Naive thymus-derived CD4-positive, alpha-beta T cell (primary cell): ENCODE measurements at regions not wholly inside any gene's neighbourhood (a gene's known extent, or its start where the extent isn't known, plus 50 kb on each side); places are given as distances from the start of the nearest gene placed in this dataset.
"Not testable (repeated sequence)": the region's sequence is repeated elsewhere in the genome, so short reads cannot be mapped to it uniquely, and the experiment has no call there.

Experiments
- ATAC-seq: fragments of 150-1000 bp; cut with Tn5 transposase; 2 replicates; pipeline ENCODE4 v1.10.0; 2021; ENCODE audit warnings: mild to moderate bottlenecking, moderate library complexity
- CTCF ChIA-PET: fragments of 350-600 bp; sonication (Branson Sonifier 250); formaldehyde crosslinking; loops from one replicate; lab custom pipeline; 2021; ENCODE audit warnings: antibody characterized with exemption; lab: Charles Lee
- POLR2A ChIA-PET: fragments of 350-600 bp; sonication (Branson Sonifier 250); formaldehyde crosslinking; loops from one replicate; lab custom pipeline; 2021; ENCODE audit warnings: antibody characterized with exemption, inconsistent platforms; lab: Charles Lee
- DNase-seq, 9 donors: peaks; one replicate each; pipeline versions ENCODE4 v3.0.0 to v3.0.0-alpha.2; 2020 to 2022; ENCODE audit warnings: mixed read lengths in 1 of 9
- H3K27ac ChIP-seq: one replicate; pipeline ENCODE4 v1.7.0; 2013; ENCODE audit warnings: mild to moderate bottlenecking, low read depth, low read length, moderate library complexity
- H3K27me3 ChIP-seq, 2 donors: one replicate each; pipeline ENCODE4 v1.7.0; 2013; ENCODE audit warnings: low read length in 2 of 2, mild to moderate bottlenecking in 2 of 2, moderate library complexity in 2 of 2; ENCODE audit not compliant: control insufficient read depth in 2 of 2, insufficient read depth in 2 of 2
- H3K36me3 ChIP-seq, 3 experiments: 1 replicate in 2 of 3; 2 replicates in 1 of 3; pipeline ENCODE4 v1.7.0; 2013; ENCODE audit warnings: low read length in 3 of 3, mild to moderate bottlenecking in 3 of 3, moderate library complexity in 1 of 3; ENCODE audit not compliant: insufficient read depth in 3 of 3, control insufficient read depth in 2 of 3
- H3K4me1 ChIP-seq, 2 donors: one replicate each; pipeline ENCODE4 v1.7.0; 2013; ENCODE audit warnings: low read length in 2 of 2, mild to moderate bottlenecking in 2 of 2, moderate library complexity in 1 of 2; ENCODE audit not compliant: control insufficient read depth in 2 of 2, insufficient read depth in 2 of 2
- H3K4me3 ChIP-seq: 2 replicates; pipeline ENCODE4 v1.7.0; 2013; ENCODE audit warnings: mild to moderate bottlenecking, low read length
- H3K9me3 ChIP-seq, 3 experiments: 1 replicate in 2 of 3; 2 replicates in 1 of 3; pipeline ENCODE4 v1.7.0; 2013; ENCODE audit warnings: low read length in 3 of 3; ENCODE audit not compliant: control insufficient read depth in 2 of 3
- H3K27ac Mint-ChIP-seq, 9 donors: one replicate each; pipeline ENCODE4 v1.8.0; 2020 to 2022; ENCODE audit warnings: mixed read lengths in 9 of 9, mild to moderate bottlenecking in 8 of 9, moderate library complexity in 5 of 9, inconsistent platforms in 2 of 9
- H3K27me3 Mint-ChIP-seq, 5 donors: one replicate each; pipeline ENCODE4 v1.8.0; 2021 to 2022; ENCODE audit warnings: mixed read lengths in 5 of 5, mild to moderate bottlenecking in 1 of 5
- H3K36me3 Mint-ChIP-seq, 5 donors: one replicate each; pipeline ENCODE4 v1.8.0; 2020 to 2022; ENCODE audit warnings: mixed read lengths in 5 of 5, mild to moderate bottlenecking in 3 of 5, inconsistent platforms in 1 of 5
- H3K4me1 Mint-ChIP-seq, 7 donors: one replicate each; pipeline ENCODE4 v1.8.0; 2020 to 2022; ENCODE audit warnings: mixed read lengths in 7 of 7, mild to moderate bottlenecking in 3 of 7, inconsistent platforms in 1 of 7
- H3K4me3 Mint-ChIP-seq, 10 donors: one replicate each; pipeline ENCODE4 v1.8.0; 2020 to 2022; ENCODE audit warnings: mild to moderate bottlenecking in 10 of 10, mixed read lengths in 10 of 10, moderate library complexity in 6 of 10, inconsistent platforms in 2 of 10
- H3K9me3 Mint-ChIP-seq, 11 donors: one replicate each; pipeline ENCODE4 v1.8.0; 2020 to 2022; ENCODE audit warnings: mixed read lengths in 11 of 11, mild to moderate bottlenecking in 4 of 11, inconsistent platforms in 1 of 11, moderate library complexity in 1 of 11
- intact Hi-C, 2 donors: fragments of 100-400 bp; cut with micrococcal nuclease; formaldehyde crosslinking; loops; one replicate each; pipeline ENCODE4 v1.15.1; 2023

- intact Hi-C loops, result no loop called here
- ATAC-seq (no peak), DNase-seq (no peak)
- Histone ChIP-seq H3K4me3 (no peak overlapping the region), H3K27me3 (no peaks in the 10 kb centered on the region), H3K27ac (no peak overlapping the region), H3K9me3 (no peaks in the 10 kb centered on the region), H3K4me1 (no peaks in the 10 kb centered on the region), H3K36me3 (no peaks in the 10 kb centered on the region)
- Mint-ChIP-seq H3K36me3 (peaks cover 0 to 4% (median 0%) of the 10 kb centered on the region in 5 donors), H3K4me1 (no peaks in the 10 kb centered on the region), H3K27me3 (no peaks in the 10 kb centered on the region), H3K9me3 (peaks cover 6 to 42% (median 19%) of the 10 kb centered on the region in 11 donors), H3K4me3 (no peak overlapping the region), H3K27ac (peak overlapping the region in 1 of 9 donors; percentile 51)
- CTCF ChIA-PET, result no interaction called here
- POLR2A ChIA-PET, result no interaction called here
Observed at GRCh38 chr16:62738666-62739460, 702.6 kb upstream of the CDH8 start.

GRCh38 chr16:62732092-62732491 is 695.9 kb upstream of the CDH8 start:
- Histone ChIP-seq H3K4me1 (no peaks in the 10 kb centered on the region), H3K27ac (no peak overlapping the region), H3K27me3 (no peaks in the 10 kb centered on the region), H3K36me3 (no peaks in the 10 kb centered on the region), H3K4me3 (no peak overlapping the region), H3K9me3 (peaks cover 0 to 6% (median 0%) of the 10 kb centered on the region in 3 experiments)
- Mint-ChIP-seq H3K9me3 (peaks cover 0 to 23% (median 9%) of the 10 kb centered on the region in 11 donors), H3K4me3 (no peak overlapping the region), H3K27ac (no peak overlapping the region), H3K4me1 (no peaks in the 10 kb centered on the region), H3K36me3 (peaks cover 0 to 4% (median 0%) of the 10 kb centered on the region in 5 donors), H3K27me3 (no peaks in the 10 kb centered on the region)
- ChIA-PET POLR2A (no interaction called here), CTCF (no interaction called here)
- DNase-seq, result no peak
- intact Hi-C loops, result no loop called here
- no peak for ATAC-seq

- intact Hi-C loops, ATAC-seq, H3K4me3 ChIP-seq, H3K4me3 Mint-ChIP-seq, H3K36me3 Mint-ChIP-seq, DNase-seq, CTCF ChIA-PET, POLR2A ChIA-PET, H3K27me3 Mint-ChIP-seq, H3K4me1 ChIP-seq, H3K27me3 ChIP-seq, H3K36me3 ChIP-seq, H3K27ac Mint-ChIP-seq, H3K4me1 Mint-ChIP-seq, H3K27ac ChIP-seq, H3K9me3 ChIP-seq: not testable (repeated sequence)
- peaks cover 13 to 58% (median 31%) of the 10 kb centered on the region in 11 donors for H3K9me3 Mint-ChIP-seq
Observed at GRCh38 chr16:62724670-62725269, 688.5 kb upstream of the CDH8 start.

DNA sequence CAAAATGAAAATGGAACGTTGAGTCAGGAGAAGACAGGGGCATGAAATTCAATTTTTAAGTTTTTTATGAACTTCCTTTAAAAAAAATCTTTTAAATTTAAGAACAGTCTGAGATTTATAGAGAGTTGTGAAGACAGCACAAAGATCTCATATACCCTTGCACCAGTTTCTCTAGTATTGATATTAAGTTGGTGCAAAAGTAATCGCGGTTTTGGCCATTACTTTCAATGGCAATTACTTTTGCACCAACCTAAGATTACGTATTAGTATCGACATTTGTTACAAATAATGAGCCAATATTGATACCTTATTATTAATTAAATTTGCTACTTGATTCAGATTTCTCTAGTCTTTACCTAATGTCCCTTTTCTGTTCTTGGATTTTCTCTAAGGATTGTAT is 684.4 kb upstream of the CDH8 start:
- no peak for ATAC-seq
- Mint-ChIP-seq H3K27me3 (no peaks in the 10 kb centered on the region), H3K9me3 (peaks cover 12 to 62% (median 27%) of the 10 kb centered on the region in 11 donors), H3K36me3 (peaks cover 0 to 5% (median 0%) of the 10 kb centered on the region in 5 donors), H3K4me3 (no peak overlapping the region), H3K4me1 (no peaks in the 10 kb centered on the region), H3K27ac (no peak overlapping the region)
- Histone ChIP-seq H3K4me1 (no peaks in the 10 kb centered on the region), H3K27ac (no peak overlapping the region), H3K27me3 (no peaks in the 10 kb centered on the region), H3K36me3 (no peaks in the 10 kb centered on the region), H3K4me3 (no peak overlapping the region), H3K9me3 (peaks cover 0 to 4% (median 0%) of the 10 kb centered on the region in 3 experiments)
- intact Hi-C loops, result no loop called here
- DNase-seq, result no peak
- CTCF ChIA-PET, result no interaction called here
- POLR2A ChIA-PET, result no interaction called here

DNA sequence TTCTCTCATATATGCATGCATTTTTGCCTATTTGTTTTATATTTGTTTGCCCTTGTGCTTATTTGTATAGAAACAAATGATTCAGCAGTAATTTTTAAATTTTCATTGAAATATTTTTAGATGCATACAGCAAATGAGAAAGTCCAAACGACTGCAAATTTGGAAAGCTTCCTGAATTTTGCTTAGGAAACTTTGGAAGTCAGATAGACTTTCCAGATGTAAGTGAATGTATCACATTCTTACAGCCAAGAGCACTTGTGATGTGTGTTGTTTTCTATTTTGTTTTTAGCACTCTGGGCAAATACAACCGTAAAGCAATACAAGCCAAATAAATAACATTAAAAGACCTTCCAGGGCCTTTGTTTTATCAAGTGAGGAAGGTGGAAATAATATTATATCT is 680.8 kb upstream of the CDH8 start:
- CTCF ChIA-PET, result no interaction called here
- Mint-ChIP-seq H3K27ac (no peak overlapping the region), H3K27me3 (no peaks in the 10 kb centered on the region), H3K4me1 (no peaks in the 10 kb centered on the region), H3K36me3 (peaks cover 0 to 5% (median 0%) of the 10 kb centered on the region in 5 donors), H3K4me3 (no peak overlapping the region), H3K9me3 (peaks cover 8 to 47% (median 20%) of the 10 kb centered on the region in 11 donors)
- Histone ChIP-seq H3K27me3 (no peaks in the 10 kb centered on the region), H3K4me3 (no peak overlapping the region), H3K27ac (no peak overlapping the region), H3K9me3 (peaks cover 0 to 4% (median 0%) of the 10 kb centered on the region in 3 experiments), H3K4me1 (no peaks in the 10 kb centered on the region), H3K36me3 (no peaks in the 10 kb centered on the region)
- intact Hi-C loops, result no loop called here
- DNase-seq (no peak), ATAC-seq (no peak)
- POLR2A ChIA-PET, result no interaction called here

DNA sequence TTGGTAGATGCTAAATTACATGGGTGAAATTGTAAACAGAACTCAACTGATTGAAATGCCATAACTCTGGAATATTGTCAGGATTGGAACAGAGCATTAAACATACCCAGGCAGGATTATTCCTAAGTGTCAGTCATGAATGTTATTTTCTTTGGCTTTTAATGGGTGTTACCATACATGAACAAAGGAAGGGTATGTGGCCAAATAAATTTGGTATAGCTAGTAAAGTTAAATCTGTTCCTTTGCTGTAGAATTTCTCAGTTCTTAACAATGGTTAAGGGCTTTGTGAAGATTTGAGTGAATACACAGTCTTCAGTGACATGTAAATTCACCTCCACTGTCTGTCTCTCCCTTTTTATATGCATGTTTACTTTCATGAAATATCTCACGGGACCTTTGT is 679.5 kb upstream of the CDH8 start:
- Histone ChIP-seq H3K9me3 (peaks cover 0 to 4% (median 0%) of the 10 kb centered on the region in 3 experiments), H3K36me3 (no peaks in the 10 kb centered on the region), H3K4me3 (no peak overlapping the region), H3K27ac (no peak overlapping the region), H3K4me1 (no peaks in the 10 kb centered on the region), H3K27me3 (no peaks in the 10 kb centered on the region)
- intact Hi-C loops, result no loop called here
- H3K9me3 Mint-ChIP-seq, result peaks cover 5 to 46% (median 21%) of the 10 kb centered on the region in 11 donors
- ChIA-PET CTCF (no interaction called here), POLR2A (no interaction called here)
- H3K27ac Mint-ChIP-seq, result no peak overlapping the region
- no peak overlapping the region for H3K4me3 Mint-ChIP-seq
- no peaks in the 10 kb centered on the region for H3K27me3 Mint-ChIP-seq
- ATAC-seq (no peak), DNase-seq (no peak)
- peaks cover 0 to 4% (median 0%) of the 10 kb centered on the region in 5 donors for H3K36me3 Mint-ChIP-seq
- H3K4me1 Mint-ChIP-seq, result no peaks in the 10 kb centered on the region
